Progenitor cell of endocrine pancreas (in vitro differentiated cells): ENCODE measurements at regions not wholly inside any gene's neighbourhood (a gene's known extent, or its start where the extent isn't known, plus 50 kb on each side); places are given as distances from the start of the nearest gene placed in this dataset.

Experiments
- DNase-seq: peaks from one replicate; pipeline ENCODE4 v3.0.0; 2021; ENCODE audit warnings: low spot score; ENCODE audit not compliant: unreplicated experiment
- H3K27ac Mint-ChIP-seq: 2 replicates; pipeline ENCODE4 v1.8.0; 2021; ENCODE audit warnings: mild to moderate bottlenecking, moderate library complexity, mixed read lengths
- H3K27me3 Mint-ChIP-seq: 2 replicates; pipeline ENCODE4 v1.8.0; 2021; ENCODE audit warnings: mixed read lengths
- H3K36me3 Mint-ChIP-seq: 2 replicates; pipeline ENCODE4 v1.8.0; 2022; ENCODE audit warnings: mixed read lengths; ENCODE audit not compliant: insufficient read depth
- H3K4me1 Mint-ChIP-seq: 2 replicates; pipeline ENCODE4 v1.8.0; 2021; ENCODE audit warnings: low read depth, mixed read lengths
- H3K4me3 Mint-ChIP-seq: 2 replicates; pipeline ENCODE4 v1.8.0; 2021; ENCODE audit warnings: low read depth, mild to moderate bottlenecking, moderate library complexity, mixed read lengths
- H3K9me3 Mint-ChIP-seq: 2 replicates; pipeline ENCODE4 v1.8.0; 2021; ENCODE audit warnings: low read depth, mixed read lengths
- TF ChIP-seq, protein P1 (sequence below): fragments of 200-600 bp; sonication (generic); IDR thresholded peaks from one replicate; pipeline ENCODE4 v1.5.0; 2021; ENCODE audit warnings: antibody characterized with exemption, mild to moderate bottlenecking; ENCODE audit not compliant: unreplicated experiment

DNA sequence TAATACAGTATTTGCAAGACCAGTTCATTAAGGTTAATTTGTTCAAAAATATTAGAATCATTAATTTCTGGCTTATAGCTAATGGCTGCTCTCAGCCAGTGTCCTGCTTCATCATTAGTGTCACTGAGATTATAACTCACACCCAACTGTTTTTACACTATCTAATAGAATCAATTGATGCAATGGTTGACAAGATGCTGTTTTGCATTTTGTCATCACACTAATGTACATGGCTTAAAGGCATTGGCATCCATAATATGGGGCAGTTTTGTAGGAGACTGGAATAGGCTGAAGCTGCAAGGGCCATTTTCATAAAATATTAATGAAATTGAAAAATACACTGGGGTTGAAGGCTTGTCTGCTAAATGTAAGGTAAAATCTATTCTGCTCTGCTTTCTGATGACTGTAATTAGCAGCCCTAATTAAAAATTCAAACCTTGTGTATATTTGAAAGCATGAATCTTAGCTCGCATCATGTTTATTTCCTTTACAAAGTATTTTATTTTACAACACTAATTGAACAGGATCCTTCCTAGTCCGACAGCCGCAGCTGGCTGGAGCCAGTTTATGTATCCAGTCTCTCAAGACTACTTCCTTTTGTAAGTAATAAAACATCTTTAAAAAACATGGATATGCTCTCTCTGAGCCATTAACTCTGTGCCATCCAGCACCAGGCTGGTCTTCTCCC is 296.7 kb downstream of the POU4F1 start:
- H3K4me1 Mint-ChIP-seq: peaks cover 4% of the 10 kb centered on the region
- no peak overlapping the region for H3K4me3 Mint-ChIP-seq
- no peaks in the 10 kb centered on the region for H3K36me3 Mint-ChIP-seq
- no peak overlapping the region for H3K27ac Mint-ChIP-seq
- no peak for DNase-seq
- TF ChIP-seq, protein P1, sequence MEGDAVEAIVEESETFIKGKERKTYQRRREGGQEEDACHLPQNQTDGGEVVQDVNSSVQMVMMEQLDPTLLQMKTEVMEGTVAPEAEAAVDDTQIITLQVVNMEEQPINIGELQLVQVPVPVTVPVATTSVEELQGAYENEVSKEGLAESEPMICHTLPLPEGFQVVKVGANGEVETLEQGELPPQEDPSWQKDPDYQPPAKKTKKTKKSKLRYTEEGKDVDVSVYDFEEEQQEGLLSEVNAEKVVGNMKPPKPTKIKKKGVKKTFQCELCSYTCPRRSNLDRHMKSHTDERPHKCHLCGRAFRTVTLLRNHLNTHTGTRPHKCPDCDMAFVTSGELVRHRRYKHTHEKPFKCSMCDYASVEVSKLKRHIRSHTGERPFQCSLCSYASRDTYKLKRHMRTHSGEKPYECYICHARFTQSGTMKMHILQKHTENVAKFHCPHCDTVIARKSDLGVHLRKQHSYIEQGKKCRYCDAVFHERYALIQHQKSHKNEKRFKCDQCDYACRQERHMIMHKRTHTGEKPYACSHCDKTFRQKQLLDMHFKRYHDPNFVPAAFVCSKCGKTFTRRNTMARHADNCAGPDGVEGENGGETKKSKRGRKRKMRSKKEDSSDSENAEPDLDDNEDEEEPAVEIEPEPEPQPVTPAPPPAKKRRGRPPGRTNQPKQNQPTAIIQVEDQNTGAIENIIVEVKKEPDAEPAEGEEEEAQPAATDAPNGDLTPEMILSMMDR: no peak
- no peaks in the 10 kb centered on the region for H3K9me3 Mint-ChIP-seq
- peaks cover 15% of the 10 kb centered on the region for H3K27me3 Mint-ChIP-seq

DNA sequence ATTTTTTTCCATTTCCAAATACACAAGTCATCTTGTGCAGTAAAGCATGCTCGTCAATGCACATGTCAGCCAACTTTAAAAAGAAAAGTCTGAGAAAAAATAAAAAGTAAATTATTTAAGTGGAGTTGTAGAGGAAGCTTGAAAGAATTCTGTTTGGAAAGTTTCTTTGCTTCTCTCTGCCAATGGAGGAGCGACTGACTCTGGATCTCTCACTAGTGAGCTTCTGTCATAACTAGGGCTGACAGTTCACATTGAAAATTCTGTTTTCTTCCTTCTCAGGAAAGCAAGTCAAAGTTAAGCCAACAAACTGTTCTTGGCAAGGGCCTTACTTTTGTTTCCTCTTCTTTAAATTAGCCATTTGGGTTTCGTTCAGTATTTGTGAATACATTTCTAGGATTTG is 298.2 kb downstream of the POU4F1 start:
- H3K4me3 Mint-ChIP-seq: no peak overlapping the region
- peaks cover 9% of the 10 kb centered on the region for H3K27me3 Mint-ChIP-seq
- no peak overlapping the region for H3K27ac Mint-ChIP-seq
- TF ChIP-seq, protein P1: no peak
- no peaks in the 10 kb centered on the region for H3K9me3 Mint-ChIP-seq
- DNase-seq: no peak
- H3K36me3 Mint-ChIP-seq: no peaks in the 10 kb centered on the region
- H3K4me1 Mint-ChIP-seq: peaks cover 4% of the 10 kb centered on the region

DNA sequence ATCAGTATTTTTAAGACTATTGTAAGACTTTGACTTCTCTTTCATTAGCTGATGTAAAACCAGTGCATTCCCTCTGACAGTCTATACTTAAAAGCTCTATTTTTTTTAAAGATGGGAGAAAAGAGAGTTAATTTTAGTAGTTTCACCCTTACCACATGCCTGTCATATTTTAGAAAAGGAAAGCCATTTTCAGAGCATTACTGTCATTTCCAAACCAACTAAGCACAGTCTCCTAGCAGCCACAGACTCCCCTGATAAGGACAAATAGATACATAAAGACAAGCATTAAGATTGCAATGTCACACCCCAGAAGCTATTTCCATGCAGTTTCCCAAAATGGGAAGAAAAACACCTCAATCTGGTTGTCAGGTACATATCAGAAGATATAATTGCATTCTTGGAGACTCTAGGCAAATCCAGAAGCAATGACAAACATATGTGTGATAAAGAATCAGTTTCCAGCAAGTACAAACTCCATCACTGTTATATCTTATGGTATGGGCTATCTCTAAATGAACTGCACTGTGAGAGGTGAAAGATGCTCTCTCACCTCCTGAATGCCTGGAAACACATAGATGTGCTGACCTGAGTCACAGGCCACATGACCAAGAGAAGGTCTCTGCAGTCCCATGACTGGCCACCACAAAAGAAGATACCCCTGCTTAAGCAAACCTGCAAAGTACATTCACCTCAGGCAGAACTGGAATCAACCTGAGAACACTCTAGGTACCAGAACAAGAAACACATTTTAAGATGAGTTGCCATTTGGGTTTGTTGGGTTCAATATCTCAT is 303.3 kb downstream of the POU4F1 start:
- TF ChIP-seq, protein P1: no peak
- no peak overlapping the region for H3K27ac Mint-ChIP-seq
- H3K9me3 Mint-ChIP-seq: no peaks in the 10 kb centered on the region
- H3K36me3 Mint-ChIP-seq: no peaks in the 10 kb centered on the region
- H3K4me3 Mint-ChIP-seq: no peak overlapping the region
- no peaks in the 10 kb centered on the region for H3K27me3 Mint-ChIP-seq
- no peaks in the 10 kb centered on the region for H3K4me1 Mint-ChIP-seq
- DNase-seq: no peak

DNA sequence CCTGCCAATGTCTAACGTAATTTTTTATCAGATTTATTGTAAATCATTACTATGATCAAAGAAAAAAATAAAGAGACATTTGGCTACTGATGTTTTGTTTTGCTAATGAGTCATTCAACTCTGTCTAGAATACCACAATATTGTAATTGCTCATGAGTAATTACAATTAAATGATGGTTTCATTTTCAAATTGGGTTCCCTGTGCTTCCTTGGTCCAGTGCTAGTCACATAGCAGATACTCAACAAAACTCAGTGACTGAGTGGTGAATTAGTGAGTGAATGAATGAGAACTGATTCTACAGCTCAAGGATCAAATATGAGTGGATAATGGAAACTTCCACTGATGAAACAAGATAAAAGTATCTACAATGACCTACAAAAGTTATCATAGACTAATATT is 304.7 kb downstream of the POU4F1 start:
- Mint-ChIP-seq H3K4me1 (no peaks in the 10 kb centered on the region), H3K4me3 (no peak overlapping the region), H3K27me3 (no peaks in the 10 kb centered on the region), H3K9me3 (no peaks in the 10 kb centered on the region), H3K27ac (no peak overlapping the region), H3K36me3 (no peaks in the 10 kb centered on the region)
- DNase-seq: no peak
- TF ChIP-seq, protein P1: no peak

DNA sequence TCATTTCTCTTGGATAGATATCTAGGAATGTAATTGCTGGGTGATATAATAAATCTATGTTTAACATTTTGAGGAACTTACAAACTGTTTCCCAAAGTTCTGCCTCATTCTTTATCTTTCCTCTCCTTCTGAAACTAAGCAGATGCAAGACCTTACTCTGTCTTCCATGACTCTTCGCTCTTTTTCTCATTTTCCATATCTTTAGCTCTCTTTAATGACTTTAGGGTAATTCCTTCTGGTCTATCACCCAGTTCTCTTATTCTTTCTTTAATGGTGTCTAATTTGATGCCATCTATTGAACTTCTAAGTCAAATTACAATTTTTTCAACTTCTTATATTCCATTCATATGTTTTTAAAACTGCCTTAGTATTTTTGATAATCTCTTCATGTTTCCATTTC is 316.6 kb downstream of the POU4F1 start:
- DNase-seq: no peak
- Mint-ChIP-seq H3K9me3 (peaks cover 14% of the 10 kb centered on the region), H3K27me3 (no peaks in the 10 kb centered on the region), H3K27ac (no peak overlapping the region), H3K36me3 (no peaks in the 10 kb centered on the region), H3K4me3 (no peak overlapping the region), H3K4me1 (no peaks in the 10 kb centered on the region)
- TF ChIP-seq, protein P1: no peak
